ENCODE measurements at regions not wholly inside any gene's neighbourhood (a gene's known extent, or its start where the extent isn't known, plus 50 kb on each side); places are given as distances from the start of the nearest gene placed in this dataset.
"Not testable (repeated sequence)": the region's sequence is repeated elsewhere in the genome, so short reads cannot be mapped to it uniquely, and the experiment has no call there.

DNA sequence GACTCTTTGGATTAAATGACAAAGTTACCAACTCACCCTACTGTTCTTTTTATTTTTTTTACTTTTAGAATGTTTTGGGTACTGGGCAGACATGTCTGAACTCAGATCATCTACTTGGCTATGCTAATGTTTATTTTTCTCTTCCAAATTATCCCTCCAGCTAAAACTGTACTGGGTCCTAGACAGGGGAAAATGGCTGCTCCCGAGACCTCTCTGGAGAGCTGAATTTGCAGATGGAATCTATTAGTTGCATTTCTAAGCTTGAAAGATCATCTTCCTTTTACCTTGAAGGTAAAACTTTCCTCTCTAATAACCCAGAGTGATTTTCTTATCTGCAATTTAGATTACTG, 197.5 kb upstream of the SEMA6A start:
- TF ChIP-seq, protein P1, sequence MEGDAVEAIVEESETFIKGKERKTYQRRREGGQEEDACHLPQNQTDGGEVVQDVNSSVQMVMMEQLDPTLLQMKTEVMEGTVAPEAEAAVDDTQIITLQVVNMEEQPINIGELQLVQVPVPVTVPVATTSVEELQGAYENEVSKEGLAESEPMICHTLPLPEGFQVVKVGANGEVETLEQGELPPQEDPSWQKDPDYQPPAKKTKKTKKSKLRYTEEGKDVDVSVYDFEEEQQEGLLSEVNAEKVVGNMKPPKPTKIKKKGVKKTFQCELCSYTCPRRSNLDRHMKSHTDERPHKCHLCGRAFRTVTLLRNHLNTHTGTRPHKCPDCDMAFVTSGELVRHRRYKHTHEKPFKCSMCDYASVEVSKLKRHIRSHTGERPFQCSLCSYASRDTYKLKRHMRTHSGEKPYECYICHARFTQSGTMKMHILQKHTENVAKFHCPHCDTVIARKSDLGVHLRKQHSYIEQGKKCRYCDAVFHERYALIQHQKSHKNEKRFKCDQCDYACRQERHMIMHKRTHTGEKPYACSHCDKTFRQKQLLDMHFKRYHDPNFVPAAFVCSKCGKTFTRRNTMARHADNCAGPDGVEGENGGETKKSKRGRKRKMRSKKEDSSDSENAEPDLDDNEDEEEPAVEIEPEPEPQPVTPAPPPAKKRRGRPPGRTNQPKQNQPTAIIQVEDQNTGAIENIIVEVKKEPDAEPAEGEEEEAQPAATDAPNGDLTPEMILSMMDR (IDR thresholded peaks at IDR 0.05; ENCODE audit: low read depth, low read length), result no peak
- no peak for TF ChIP-seq EZH2phosphoT487 (IDR thresholded peaks at IDR 0.05; ENCODE audit: low read depth)
- H3K9ac ChIP-seq (ENCODE audit: low read length), result no peak overlapping the region
- no peaks in the 10 kb centered on the region for H3K36me3 ChIP-seq (replicated peaks; ENCODE audit: low read depth, low read length)
- H3K27me3 ChIP-seq (ENCODE audit: low read depth, low read length), result no peaks in the 10 kb centered on the region
- no peak overlapping the region for H3K4me2 ChIP-seq (ENCODE audit: low read length)
- H3K4me3 ChIP-seq (ENCODE audit: low read length), result no peak overlapping the region
- H3K9me3 ChIP-seq (ENCODE audit: insufficient read depth, low read length), result no peaks in the 10 kb centered on the region
- no peak overlapping the region for H2AFZ ChIP-seq (ENCODE audit: low read depth, low read length)
- peaks cover under 1% of the 10 kb centered on the region; the same call in 1 of the 2 replicates for H3K4me1 ChIP-seq (ENCODE audit: low read length)
- no peaks in the 10 kb centered on the region for H3K79me2 ChIP-seq (ENCODE audit: low read length)
- no peaks in the 10 kb centered on the region for H4K20me1 ChIP-seq (ENCODE audit: insufficient read depth, low read length)
- H3K27ac ChIP-seq (ENCODE audit: low read length), result no peak overlapping the region

DNA sequence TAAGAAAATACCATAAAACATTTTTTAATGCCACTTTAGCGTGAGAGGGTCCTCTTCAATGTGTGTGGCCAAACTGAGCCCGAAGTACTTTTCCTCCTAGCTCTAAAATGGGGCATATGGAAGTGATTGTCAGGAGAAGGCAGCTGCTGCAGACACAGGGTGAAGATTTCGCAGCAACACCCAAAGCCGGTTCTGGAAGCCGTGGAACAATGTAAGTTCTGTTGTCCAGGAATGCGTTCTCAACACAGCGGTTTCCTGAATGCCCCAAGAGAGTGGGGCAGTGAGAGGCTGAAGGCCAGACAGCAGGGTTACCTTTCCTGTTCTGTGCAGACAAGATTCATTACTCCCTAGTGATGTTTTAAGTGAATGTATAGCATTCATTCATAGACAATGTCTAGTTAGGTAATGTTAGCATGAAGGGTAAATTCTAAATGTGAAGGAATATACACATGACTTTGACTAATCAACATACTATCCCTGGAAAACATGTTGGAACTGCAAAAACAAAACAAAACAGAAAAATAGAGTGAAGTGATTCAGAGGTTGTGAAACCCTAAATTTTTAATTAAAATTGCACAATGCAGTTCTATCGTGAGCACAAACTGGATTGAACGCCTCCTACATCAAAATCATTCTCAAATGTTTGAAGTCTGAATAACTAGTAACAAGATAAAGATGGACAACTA, 197.0 kb upstream of the SEMA6A start:
- no peak overlapping the region for H3K4me3 ChIP-seq (ENCODE audit: low read length)
- H3K4me1 ChIP-seq (ENCODE audit: low read length), result peaks cover 5% of the 10 kb centered on the region
- no peaks in the 10 kb centered on the region for H3K36me3 ChIP-seq (replicated peaks; ENCODE audit: low read depth, low read length)
- no peak overlapping the region for H2AFZ ChIP-seq (ENCODE audit: low read depth, low read length)
- no peaks in the 10 kb centered on the region for H3K27me3 ChIP-seq (ENCODE audit: low read depth, low read length)
- H3K9ac ChIP-seq (ENCODE audit: low read length), result no peak overlapping the region
- no peaks in the 10 kb centered on the region for H3K9me3 ChIP-seq (ENCODE audit: insufficient read depth, low read length)
- H3K27ac ChIP-seq (ENCODE audit: low read length), result no peak overlapping the region
- no peak overlapping the region for H3K4me2 ChIP-seq (ENCODE audit: low read length)
- TF ChIP-seq EZH2phosphoT487 (IDR thresholded peaks at IDR 0.05; ENCODE audit: low read depth), result no peak
- TF ChIP-seq, protein P1 (IDR thresholded peaks at IDR 0.05; ENCODE audit: low read depth, low read length), result no peak
- H3K79me2 ChIP-seq (ENCODE audit: low read length), result no peaks in the 10 kb centered on the region
- H4K20me1 ChIP-seq (ENCODE audit: insufficient read depth, low read length), result no peaks in the 10 kb centered on the region

DNA sequence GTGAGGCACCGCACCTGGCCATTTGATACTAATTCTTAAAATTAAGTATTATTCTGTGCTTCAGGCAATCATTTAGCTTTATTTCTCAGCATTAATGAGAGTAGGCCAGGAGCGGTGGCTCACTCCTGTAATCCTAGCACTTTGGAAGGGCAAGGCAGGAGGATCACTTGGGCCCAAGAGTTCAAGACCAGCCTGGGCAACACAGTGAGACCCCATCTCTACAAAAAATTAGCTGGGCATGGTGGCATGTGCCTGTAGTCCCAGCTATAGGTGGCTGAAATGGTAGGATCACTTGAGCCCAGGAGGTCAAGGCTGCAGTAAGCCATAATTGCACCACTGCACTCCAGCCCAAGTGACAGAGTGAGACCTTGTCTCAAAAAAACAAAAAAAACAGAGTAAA, 195.3 kb upstream of the SEMA6A start:
- H3K36me3 ChIP-seq (replicated peaks; ENCODE audit: low read depth, low read length); H4K20me1 ChIP-seq (ENCODE audit: insufficient read depth, low read length); H3K27ac ChIP-seq (ENCODE audit: low read length); H3K27me3 ChIP-seq (ENCODE audit: low read depth, low read length); H3K4me2 ChIP-seq (ENCODE audit: low read length); H2AFZ ChIP-seq (ENCODE audit: low read depth, low read length); H3K79me2 ChIP-seq (ENCODE audit: low read length); H3K4me3 ChIP-seq (ENCODE audit: low read length); H3K9ac ChIP-seq (ENCODE audit: low read length); H3K9me3 ChIP-seq (ENCODE audit: insufficient read depth, low read length): not testable (repeated sequence)
- peaks cover 21% of the 10 kb centered on the region for H3K4me1 ChIP-seq (ENCODE audit: low read length)

DNA sequence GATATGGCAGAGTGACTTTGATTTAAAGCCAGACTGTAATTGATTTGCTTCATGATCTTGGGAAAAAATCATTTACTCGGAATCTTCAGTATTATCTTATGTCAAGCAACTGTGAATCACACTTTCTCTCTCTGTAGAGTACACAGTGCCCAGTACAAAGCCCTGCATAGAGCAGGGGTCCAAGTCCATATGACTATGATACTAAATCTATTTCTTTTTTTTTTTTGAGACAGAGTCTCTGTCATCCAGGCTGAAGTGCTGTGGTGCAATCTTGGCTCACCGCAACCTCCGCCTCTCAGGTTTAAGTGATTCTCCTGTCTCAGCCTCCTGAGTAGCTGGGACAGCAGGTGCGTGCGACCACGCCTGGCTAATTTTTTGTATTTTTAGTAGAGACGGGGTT, 194.8 kb upstream of the SEMA6A start:
- Histone ChIP-seq H4K20me1 (ENCODE audit: insufficient read depth, low read length) (no peaks in the 10 kb centered on the region), H3K4me2 (ENCODE audit: low read length) (no peak overlapping the region)
- TF ChIP-seq EZH2phosphoT487 (IDR thresholded peaks at IDR 0.05; ENCODE audit: low read depth), result no peak
- TF ChIP-seq, protein P1 (IDR thresholded peaks at IDR 0.05; ENCODE audit: low read depth, low read length), result no peak

More for the DNA sequence above, 194.8 kb upstream of the SEMA6A start:
- Histone ChIP-seq H3K36me3 (replicated peaks; ENCODE audit: low read depth, low read length) (no peaks in the 10 kb centered on the region), H3K4me3 (ENCODE audit: low read length) (no peak overlapping the region), H3K9me3 (ENCODE audit: insufficient read depth, low read length) (no peaks in the 10 kb centered on the region), H2AFZ (ENCODE audit: low read depth, low read length) (no peak overlapping the region), H3K27me3 (ENCODE audit: low read depth, low read length) (no peaks in the 10 kb centered on the region), H3K4me1 (ENCODE audit: low read length) (peaks cover 21% of the 10 kb centered on the region), H3K9ac (ENCODE audit: low read length) (no peak overlapping the region), H3K27ac (ENCODE audit: low read length) (no peak overlapping the region), H3K79me2 (ENCODE audit: low read length) (no peaks in the 10 kb centered on the region)

Data from OCI-LY3 (cell line).